Smooth muscle cell (in vitro differentiated cells): ENCODE measurements at regions not wholly inside any gene's neighbourhood (a gene's known extent, or its start where the extent isn't known, plus 50 kb on each side); places are given as distances from the start of the nearest gene placed in this dataset.

Experiments used
- DNase-seq: peaks from one replicate; lab custom pipeline; 2025; ENCODE audit not compliant: unreplicated experiment; lab: John Stamatoyannopoulos, UW
- H2AFZ ChIP-seq: fragments of 200-600 bp; sonication (generic); 2 replicates; pipeline ENCODE4 v1.6.0; 2016; ENCODE audit warnings: antibody characterized with exemption, low read depth, mild to moderate bottlenecking
- H3F3A ChIP-seq: fragments of 200-600 bp; sonication (generic); 2 replicates; pipeline ENCODE4 v1.6.0; 2017; ENCODE audit warnings: antibody characterized with exemption, low read depth
- H3K27ac ChIP-seq: fragments of 200-600 bp; sonication (generic); 2 replicates; pipeline ENCODE4 v1.5.1; 2016; ENCODE audit warnings: low read depth, mild to moderate bottlenecking
- H3K27me3 ChIP-seq: fragments of 200-600 bp; sonication (generic); 2 replicates; pipeline ENCODE4 v1.6.1; 2016; ENCODE audit warnings: low read depth, mild to moderate bottlenecking
- H3K36me3 ChIP-seq: fragments of 200-600 bp; sonication (generic); 2 replicates; pipeline ENCODE4 v1.5.1; 2016; ENCODE audit warnings: low read depth
- H3K4me1 ChIP-seq: fragments of 200-600 bp; sonication (generic); 2 replicates; pipeline ENCODE4 v1.5.1; 2016; ENCODE audit warnings: low read depth
- H3K4me2 ChIP-seq: fragments of 200-600 bp; sonication (generic); 2 replicates; pipeline ENCODE4 v1.6.0; 2016; ENCODE audit warnings: mild to moderate bottlenecking
- H3K4me3 ChIP-seq: fragments of 200-600 bp; sonication (generic); 2 replicates; pipeline ENCODE4 v1.5.1; 2016; ENCODE audit warnings: mild to moderate bottlenecking
- H3K79me2 ChIP-seq: fragments of 200-600 bp; sonication (generic); 2 replicates; pipeline ENCODE4 v1.6.0; 2016; ENCODE audit warnings: low read depth, mild to moderate bottlenecking
- H3K9ac ChIP-seq: fragments of 200-600 bp; sonication (generic); 2 replicates; pipeline ENCODE4 v1.6.0; 2016; ENCODE audit warnings: low read depth
- H3K9me3 ChIP-seq: fragments of 200-600 bp; sonication (generic); replicated peaks from 2 replicates; pipeline ENCODE4 v1.5.1; 2016; ENCODE audit warnings: low read depth
- H4K20me1 ChIP-seq: fragments of 200-600 bp; sonication (generic); 2 replicates; pipeline ENCODE4 v1.6.0; 2016; ENCODE audit warnings: low read depth
- CTCF ChIP-seq: fragments of 200-600 bp; sonication (generic); IDR thresholded peaks from 2 replicates; pipeline ENCODE4 v1.5.1; 2017; ENCODE audit warnings: borderline replicate concordance, mild to moderate bottlenecking, antibody characterized with exemption; ENCODE audit not compliant: insufficient read depth, poor library complexity, severe bottlenecking
- WGBS: methylation state at CpG from one replicate; pipeline ENCODE4 v1.1.7; 2016; ENCODE audit warnings: low lambda C conversion rate; 5-methylcytosine and 5-hydroxymethylcytosine counted together

- no peaks in the 10 kb centered on the region for H3K4me1 ChIP-seq
- TF ChIP-seq CTCF, result no peak
- H3K79me2 ChIP-seq, result no peaks in the 10 kb centered on the region
- no peaks in the 10 kb centered on the region for H4K20me1 ChIP-seq
- H2AFZ ChIP-seq, result peak overlapping the region; percentile 65
- H3K9me3 ChIP-seq, result no peaks in the 10 kb centered on the region
- no peaks in the 10 kb centered on the region for H3K27me3 ChIP-seq
- no peak overlapping the region for H3K4me3 ChIP-seq
- no peak overlapping the region for H3K4me2 ChIP-seq
- no peak for DNase-seq
- no peak overlapping the region for H3K27ac ChIP-seq
- H3K9ac ChIP-seq, result no peak overlapping the region
- H3F3A ChIP-seq, result peaks cover 6% of the 10 kb centered on the region
- WGBS, result 77% methylated on average over 3 of the region's 3 CpGs
- H3K36me3 ChIP-seq, result no peaks in the 10 kb centered on the region
These were observed 552.9 kb downstream of the LTN1 start for GRCh38 chr21:28439788-28440187.

GRCh38 chr21:28439251-28439650 lies 553.4 kb downstream of the LTN1 start:
- Histone ChIP-seq H2AFZ (peak overlapping the region; percentile 65), H3K9ac (no peak overlapping the region), H3K4me2 (no peak overlapping the region), H3K9me3 (no peaks in the 10 kb centered on the region), H3K36me3 (no peaks in the 10 kb centered on the region), H3K4me3 (no peak overlapping the region), H3K79me2 (no peaks in the 10 kb centered on the region), H3K27me3 (no peaks in the 10 kb centered on the region), H3K4me1 (no peaks in the 10 kb centered on the region), H3F3A (peaks cover 6% of the 10 kb centered on the region), H4K20me1 (no peaks in the 10 kb centered on the region), H3K27ac (no peak overlapping the region)
- no peak for TF ChIP-seq CTCF
- 82% methylated on average over 4 of the region's 4 CpGs for whole genome bisulfite sequencing
- no peak for DNase-seq

GRCh38 chr21:28437061-28437460 lies 555.6 kb downstream of the LTN1 start:
- Histone ChIP-seq H3K27ac (no peak overlapping the region), H3K4me3 (no peak overlapping the region), H3K9ac (no peak overlapping the region), H3F3A (peaks cover 6% of the 10 kb centered on the region), H3K4me1 (no peaks in the 10 kb centered on the region), H3K27me3 (no peaks in the 10 kb centered on the region), H3K9me3 (no peaks in the 10 kb centered on the region), H2AFZ (no peak overlapping the region), H3K4me2 (no peak overlapping the region), H3K79me2 (no peaks in the 10 kb centered on the region), H4K20me1 (no peaks in the 10 kb centered on the region), H3K36me3 (no peaks in the 10 kb centered on the region)
- TF ChIP-seq CTCF, result no peak
- DNase-seq, result no peak
- 95% methylated on average over 2 of the region's 2 CpGs for WGBS

- Histone ChIP-seq H3K79me2 (no peaks in the 10 kb centered on the region), H3K9me3 (no peaks in the 10 kb centered on the region), H3K9ac (no peak overlapping the region), H3K4me2 (no peak overlapping the region), H3K4me1 (no peaks in the 10 kb centered on the region), H3K4me3 (no peak overlapping the region), H3K36me3 (no peaks in the 10 kb centered on the region), H3K27me3 (no peaks in the 10 kb centered on the region), H3K27ac (peak overlapping the region; percentile 49), H4K20me1 (no peaks in the 10 kb centered on the region), H3F3A (peaks cover 6% of the 10 kb centered on the region), H2AFZ (no peak overlapping the region)
- no peak for TF ChIP-seq CTCF
- no peak for DNase-seq
- WGBS, result 74% methylated on average over 2 of the region's 2 CpGs
These were observed 556.3 kb downstream of the LTN1 start for GRCh38 chr21:28436286-28436932.
